ENCODE measurements at regions not wholly inside any gene's neighbourhood (a gene's known extent, or its start where the extent isn't known, plus 50 kb on each side); places are given as distances from the start of the nearest gene placed in this dataset.
"Not testable (repeated sequence)": the region's sequence is repeated elsewhere in the genome, so short reads cannot be mapped to it uniquely, and the experiment has no call there.

DNA sequence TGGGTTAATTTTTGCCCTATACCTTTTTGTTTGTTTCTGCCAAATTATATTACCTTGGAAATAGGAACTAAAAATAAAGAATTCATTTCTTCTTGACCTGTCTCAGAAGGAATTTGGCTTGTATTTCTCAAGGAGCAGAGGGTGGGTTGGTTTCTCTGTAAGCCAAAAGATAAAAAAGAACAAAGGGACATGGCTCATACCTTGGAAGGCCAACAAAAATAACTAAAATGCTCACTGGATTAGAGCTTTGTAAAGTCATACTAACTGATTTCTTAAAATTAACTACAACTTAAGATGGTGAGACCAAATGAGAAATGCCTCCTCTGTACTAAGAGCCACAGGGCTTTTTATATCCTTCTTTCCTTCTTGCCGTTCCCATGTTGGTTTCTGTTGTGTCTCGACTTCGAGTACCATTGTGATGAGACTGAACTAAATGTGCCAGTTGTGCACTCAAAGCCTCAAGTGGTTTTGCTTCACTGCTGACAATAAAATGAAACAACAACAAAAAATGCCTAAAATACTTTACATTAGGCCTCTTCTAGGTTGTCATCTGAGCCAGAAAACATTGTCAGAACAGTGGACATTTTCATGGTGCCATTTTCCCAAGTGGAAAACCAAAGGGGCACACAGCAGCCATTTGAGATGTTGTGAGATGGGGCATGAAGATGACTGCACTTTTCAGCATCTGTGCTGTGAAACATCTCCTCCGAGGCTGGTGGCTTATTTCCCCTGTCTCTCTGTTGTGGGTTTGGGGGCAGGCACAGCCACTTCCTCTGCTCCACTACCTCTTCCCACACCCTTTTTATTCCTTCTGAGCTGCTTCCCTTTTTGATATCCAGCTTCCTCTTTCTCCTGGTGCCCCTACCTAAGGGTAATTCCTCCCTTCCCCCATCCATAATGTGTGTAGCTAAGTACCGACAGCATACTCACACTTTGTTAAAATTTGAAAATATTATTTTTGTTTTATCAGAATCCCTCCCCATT lies 51.8 kb upstream of the AGR3 start:
- no peak for DNase-seq

GRCh38 chr7:16934722-16935340 lies 53.0 kb upstream of the AGR3 start:
- DNase-seq, result no peak

- DNase-seq, result no peak
Measured at GRCh38 chr7:16935341-16935735, 53.6 kb upstream of the AGR3 start.

DNA sequence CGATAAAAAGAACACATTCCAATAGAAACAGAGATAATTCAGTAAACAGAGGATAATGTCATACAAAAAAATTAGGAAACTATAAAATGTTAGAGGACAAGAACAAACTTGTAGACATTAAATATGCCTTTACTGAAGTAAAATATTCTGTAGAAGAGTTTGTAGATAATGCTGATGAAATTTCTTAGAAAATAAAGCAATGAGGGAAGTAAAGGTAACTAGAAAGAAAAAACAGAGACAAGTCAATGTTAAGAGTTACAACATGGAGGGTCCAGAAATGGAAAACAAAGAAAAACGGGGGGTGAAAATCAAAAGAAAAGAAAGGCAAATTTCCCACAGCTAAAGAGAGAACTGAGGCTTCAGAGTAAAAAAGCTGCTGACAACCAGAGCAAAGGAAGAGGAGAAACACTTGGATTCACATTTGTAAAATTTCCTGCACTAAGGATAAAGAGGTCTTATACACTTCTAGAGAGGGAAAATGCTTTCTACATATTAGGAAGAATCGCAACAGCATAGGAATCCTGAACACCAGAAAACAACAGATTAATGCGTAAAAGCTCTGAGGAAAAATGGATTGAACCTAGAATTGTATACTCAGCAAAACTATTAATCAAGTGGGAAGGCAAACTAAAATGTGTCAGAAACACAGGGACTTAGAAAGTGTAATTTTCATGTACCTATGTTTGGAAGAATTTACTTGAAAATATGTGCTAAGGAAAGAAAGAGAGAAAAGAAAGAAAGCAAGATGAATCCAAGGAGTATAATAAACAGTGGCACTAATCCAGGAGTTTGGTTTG lies 55.0 kb upstream of the AGR3 start:
- no peak for DNase-seq

- no peak for DNase-seq
Measured at GRCh38 chr7:16939161-16939560, 57.4 kb upstream of the AGR3 start.

DNA sequence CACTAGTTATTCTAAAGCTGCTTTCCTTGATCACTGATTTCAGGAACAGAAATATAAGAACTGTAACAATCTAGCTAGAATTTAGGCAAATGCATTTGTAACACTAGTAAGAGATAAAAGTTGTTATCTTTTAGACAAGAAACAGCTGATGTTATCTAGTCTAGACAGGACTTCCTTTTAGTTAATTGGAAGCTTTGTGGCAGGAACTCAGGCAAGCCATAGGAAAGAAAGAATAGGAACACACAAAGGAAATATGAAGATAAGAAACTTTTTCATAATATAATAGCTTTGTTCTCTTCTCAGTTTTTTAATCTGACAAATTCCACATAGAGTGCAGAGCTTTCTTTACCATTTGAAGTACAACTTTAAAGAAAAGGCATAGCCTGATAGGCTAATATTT lies 59.0 kb upstream of the AGR3 start:
- DNase-seq, result no peak

- no peak for DNase-seq
Measured at GRCh38 chr7:16942929-16943509, 61.2 kb upstream of the AGR3 start.

GRCh38 chr7:16944936-16945335 lies 63.2 kb upstream of the AGR3 start:
- DNase-seq, result no peak

GRCh38 chr7:16945372-16945771 lies 63.6 kb upstream of the AGR3 start:
- no peak for DNase-seq

GRCh38 chr7:16948110-16948509 lies 66.3 kb upstream of the AGR3 start:
- not testable (repeated sequence) for DNase-seq

GRCh38 chr7:16951483-16952080 lies 69.8 kb upstream of the AGR3 start:
- no peak for DNase-seq

- no peak for DNase-seq
Measured at GRCh38 chr7:16954321-16954720, 72.5 kb upstream of the AGR3 start.

DNA sequence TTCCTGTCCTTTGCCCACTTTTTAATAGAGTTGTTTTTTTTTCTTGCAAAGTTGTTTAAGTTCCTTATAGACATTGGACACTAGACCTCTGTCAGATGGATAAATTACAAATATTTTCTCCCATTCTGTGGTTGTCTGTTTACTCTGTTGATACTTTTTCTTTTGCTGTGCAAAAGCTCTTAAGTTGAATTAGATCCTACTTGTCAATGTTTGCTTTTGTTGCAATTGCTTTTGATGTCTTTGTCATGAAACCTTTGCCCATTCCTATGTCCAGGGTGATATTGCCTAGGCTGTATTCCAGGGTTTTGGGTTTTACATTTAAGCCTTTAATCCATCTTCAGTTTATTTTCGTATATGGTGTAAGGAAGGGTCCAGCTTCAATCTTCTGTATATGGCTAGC lies 76.9 kb upstream of the AGR3 start:
- DNase-seq, result no peak

DNA sequence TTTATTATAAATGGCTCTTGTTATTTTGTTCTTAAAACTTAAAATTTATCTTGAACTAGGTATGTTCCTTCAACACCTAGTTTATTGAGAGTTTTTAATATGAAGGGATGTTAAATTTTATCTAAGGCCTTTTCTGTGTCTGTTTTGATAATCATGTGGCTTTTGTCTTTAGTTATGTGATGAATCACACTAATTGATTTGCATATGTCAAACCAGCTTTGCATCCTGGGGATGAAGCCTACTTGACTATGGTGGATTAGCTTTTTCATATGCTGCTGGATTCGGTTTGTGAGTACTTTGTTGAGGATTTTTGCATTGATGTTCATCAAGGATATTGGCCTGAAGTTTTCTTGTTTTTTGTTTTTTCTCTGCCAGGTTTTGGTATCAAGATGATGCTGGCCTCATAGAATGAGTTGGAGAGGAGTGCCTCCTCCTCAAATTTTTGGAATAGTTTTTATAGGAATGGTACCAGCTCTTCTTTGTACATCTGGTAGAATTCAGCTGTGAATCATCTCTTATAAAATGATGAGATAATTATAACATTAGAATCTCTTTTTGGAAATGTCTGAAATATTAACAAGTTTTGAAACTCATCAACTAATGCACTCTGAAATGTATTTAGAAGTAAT lies 78.7 kb upstream of the AGR3 start:
- no peak for DNase-seq

GRCh38 chr7:16961641-16962040 lies 79.9 kb upstream of the AGR3 start:
- DNase-seq, result no peak

- DNase-seq, result no peak
Measured at GRCh38 chr7:16963044-16963443, 81.3 kb upstream of the AGR3 start.

DNA sequence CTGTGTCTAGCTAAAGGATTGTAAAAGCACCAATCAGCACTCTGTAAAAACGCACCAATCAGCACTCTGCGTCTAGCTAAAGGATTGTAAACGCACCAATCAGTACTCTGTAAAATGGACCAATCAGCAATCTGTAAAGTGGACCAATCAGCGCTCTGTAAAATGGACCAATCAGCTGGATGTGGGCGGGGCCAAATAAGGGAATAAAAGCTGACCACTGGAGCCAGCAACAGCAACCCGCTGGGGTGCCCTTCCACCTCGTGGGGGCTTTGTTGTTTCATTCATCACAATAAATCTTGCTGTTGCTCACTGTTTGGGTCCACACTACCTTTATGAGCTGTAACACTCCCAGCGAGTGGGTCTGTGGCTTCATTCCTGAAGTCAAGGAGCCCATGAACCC lies 83.9 kb upstream of the AGR3 start:
- not testable (repeated sequence) for DNase-seq

DNA sequence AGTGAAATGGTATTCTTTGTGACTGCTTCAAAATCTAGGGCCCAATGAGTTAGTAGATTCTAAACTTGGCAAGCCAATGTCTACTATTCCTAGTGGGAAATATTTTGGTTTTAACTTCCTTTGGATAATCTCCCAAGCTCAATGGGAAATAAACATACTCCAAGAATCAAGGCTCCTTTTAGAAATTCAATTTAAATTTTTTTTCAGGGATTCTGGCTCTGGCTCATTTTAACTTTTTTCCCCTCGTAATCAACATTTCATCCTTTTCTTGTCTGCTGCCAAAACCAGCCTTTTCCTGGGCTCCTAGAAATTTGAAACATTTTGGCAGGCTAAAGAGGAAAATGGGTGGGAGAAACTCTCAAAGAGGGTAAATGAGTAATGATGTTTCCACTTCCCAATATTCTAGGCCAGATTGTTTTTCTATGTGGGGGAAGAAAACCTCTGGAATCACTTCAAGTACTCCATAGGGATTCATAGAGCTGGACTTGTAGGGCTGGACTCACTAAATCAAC lies 85.6 kb upstream of the AGR3 start:
- no peak for DNase-seq

DNA sequence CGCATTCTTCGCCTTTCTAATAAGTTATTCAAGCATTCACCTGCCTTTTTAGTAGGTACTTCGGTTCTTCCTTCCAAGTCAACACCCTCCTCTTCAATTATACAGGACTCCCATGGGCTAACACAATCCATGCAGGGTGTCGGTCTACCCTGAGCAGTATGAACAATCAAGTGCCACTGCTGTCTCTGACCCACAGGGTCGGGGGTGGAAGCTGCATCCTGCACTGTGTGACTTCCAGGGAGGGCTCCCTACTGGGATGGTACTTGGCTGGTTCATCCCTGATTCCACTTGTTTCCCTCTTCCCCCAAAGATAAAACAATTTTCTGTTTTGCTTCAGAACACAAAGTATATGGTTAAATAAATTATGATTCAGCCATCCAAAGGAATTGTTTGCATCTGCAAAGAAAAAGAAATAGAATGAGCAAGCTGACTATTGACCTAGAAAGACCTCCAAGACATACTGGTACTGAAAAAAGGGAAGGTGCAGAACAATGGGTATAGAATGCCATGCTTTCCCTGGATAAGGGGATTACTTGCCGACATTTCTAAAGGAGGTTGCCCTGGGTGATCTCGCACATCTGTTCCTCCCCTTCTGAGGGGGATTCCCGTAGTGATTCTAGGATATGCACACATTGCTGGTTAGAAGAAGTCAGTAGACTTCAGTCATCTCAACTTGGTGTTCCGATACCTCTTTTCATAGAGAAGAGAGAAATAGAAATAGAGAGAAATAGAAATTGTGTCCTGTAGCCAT lies 89.1 kb upstream of the AGR3 start:
- no peak for DNase-seq

GRCh38 chr7:16975712-16976111 lies 93.9 kb upstream of the AGR3 start:
- DNase-seq, result no peak

Data from renal pelvis (tissue), 1 donor.